ENCODE measurements at regions not wholly inside any gene's neighbourhood (a gene's known extent, or its start where the extent isn't known, plus 50 kb on each side); places are given as distances from the start of the nearest gene placed in this dataset.

- Mint-ChIP-seq H3K4me3 (no peak overlapping the region), H3K27ac (no peak overlapping the region), H3K27me3 (ENCODE audit: insufficient read depth, low read depth, poor library complexity) (peaks cover 5% of the 10 kb centered on the region), H3K9me3 (peaks cover 16% of the 10 kb centered on the region; the same call in 2 of the 3 replicates), H3K4me1 (no peaks in the 10 kb centered on the region), H3K36me3 (ENCODE audit: low read depth) (peaks cover 12% of the 10 kb centered on the region; the same call in 2 of the 3 replicates)
- H4K20me1 ChIP-seq (replicated peaks; ENCODE audit: insufficient read depth): no peaks in the 10 kb centered on the region
- no peaks in the 10 kb centered on the region for H3K79me2 ChIP-seq (replicated peaks; ENCODE audit: insufficient read depth)
- no peak overlapping the region for H2AFZ ChIP-seq
- no peak for TF ChIP-seq ETS1 (IDR thresholded peaks at IDR 0.05)
- TF ChIP-seq JUNB (IDR thresholded peaks at IDR 0.05; ENCODE audit: unreplicated experiment): no peak
- TF ChIP-seq POLR2AphosphoS5 (IDR thresholded peaks at IDR 0.05; ENCODE audit: low read depth): no peak
- TF ChIP-seq REST (IDR thresholded peaks at IDR 0.05; ENCODE audit: unreplicated experiment): no peak
- no peak for TF ChIP-seq ZNF462 (CRISPR knock-in tag; IDR thresholded peaks at IDR 0.05)
- TF ChIP-seq NANOG (IDR thresholded peaks at IDR 0.05; ENCODE audit: borderline replicate concordance): no peak
- no peak for TF ChIP-seq CTCF (conservative IDR thresholded peaks at IDR 0.05; ENCODE audit: low read depth in 2 of 2)
- TF ChIP-seq STAT1 (IDR thresholded peaks at IDR 0.05; ENCODE audit: unreplicated experiment): no peak
- no peak for TF ChIP-seq EZH2phosphoT487 (IDR thresholded peaks at IDR 0.05; ENCODE audit: unreplicated experiment)
- TF ChIP-seq ZNF114 (CRISPR knock-in tag; IDR thresholded peaks at IDR 0.05): no peak
- no peak for TF ChIP-seq CREB1 (CRISPR knock-in tag; IDR thresholded peaks at IDR 0.05; ENCODE audit: low read depth)
- TF ChIP-seq EZH2 (IDR thresholded peaks at IDR 0.05; ENCODE audit: low read depth, unreplicated experiment): no peak
- no peak for TF ChIP-seq ZNF331 (CRISPR knock-in tag; IDR thresholded peaks at IDR 0.05; ENCODE audit: low read depth)
- peaks cover 7% of the 10 kb centered on the region; the same call in 1 of the 2 replicates for H3K9me2 ChIP-seq (ENCODE audit: insufficient read depth)
- H3K4me1 ChIP-seq (ENCODE audit: insufficient read depth): no peaks in the 10 kb centered on the region
- no peaks in the 10 kb centered on the region for H3K27me3 ChIP-seq (ENCODE audit: insufficient read depth)
- no peak overlapping the region for H3K4me2 ChIP-seq
- H3K27ac ChIP-seq (ENCODE audit: low read depth): no peak overlapping the region
- ATAC-seq: no peak
- H3F3A ChIP-seq (replicated peaks; ENCODE audit: low read depth): no peaks in the 10 kb centered on the region
- no peaks in the 10 kb centered on the region; the same call in 1 of the 2 replicates for H3K36me3 ChIP-seq (ENCODE audit: insufficient read depth)
- no peak for DNase-seq (ENCODE audit: low spot score)
- H3K4me3 ChIP-seq: no peak overlapping the region
Measured at GRCh38 chr13:39886336-39886735, 230.9 kb downstream of the COG6 start.

Data from GM23338 (cell line).